HCT116 (cell line): ENCODE measurements at regions not wholly inside any gene's neighbourhood (a gene's known extent, or its start where the extent isn't known, plus 50 kb on each side); places are given as distances from the start of the nearest gene placed in this dataset.

ENCODE experiments used
- ATAC-seq: fragments of 200-7000 bp; cut with Tn5 transposase; 2 replicates; pipeline ENCODE4 v1.9.1; 2020; ENCODE audit warnings: mild to moderate bottlenecking, moderate library complexity
- BruUV-seq: library from RNA; stranded (reverse); fragments of 400-500 nt; replicated peaks from 2 replicates; lab custom pipeline; 2021; lab: Mats Ljungman, UMichigan
- CTCF ChIA-PET: fragments of 300-600 bp; sonication (Branson Sonifier 250); formaldehyde crosslinking; loops from one replicate; lab custom pipeline; 2021; ENCODE audit warnings: antibody characterized with exemption; lab: Charles Lee
- POLR2A ChIA-PET: fragments of 300-600, 350-600 bp; sonication (Branson Sonifier 250); formaldehyde crosslinking; loops from one replicate; lab custom pipeline; 2021; ENCODE audit warnings: antibody characterized with exemption; lab: Charles Lee
- RAD21 ChIA-PET, 2 experiments: fragments of 300-600 bp; sonication (Branson Sonifier 250); formaldehyde crosslinking; loops; one replicate each; lab custom pipeline; 2023; ENCODE audit warnings: low total read pairs in 2 of 2; ENCODE audit not compliant: uncharacterized antibody in 2 of 2, unreplicated experiment in 2 of 2, low non-redundant PET in 1 of 2; lab: Charles Lee
- DNase-seq: peaks from one replicate; pipeline ENCODE4 v3.0.0-alpha.2; 2010; ENCODE audit warnings: low read depth, low spot score
- H2AFZ ChIP-seq: fragments of 200-600 bp; shearing (Covaris generic), sonication (generic); 2 replicates; pipeline ENCODE4 v1.6.1; 2017; ENCODE audit warnings: low read depth, mixed run types, mixed read lengths, antibody characterized with exemption, low read length; ENCODE audit not compliant: poor library complexity, severe bottlenecking
- H3K27ac ChIP-seq: 2 replicates; pipeline ENCODE4 v1.5.1; 2012; ENCODE audit warnings: low read depth, low read length
- H3K27me3 ChIP-seq: fragments of 200-600 bp; sonication (generic); 2 replicates; pipeline ENCODE4 v1.6.1; 2016; ENCODE audit warnings: mixed run types, low read length, mixed read lengths; ENCODE audit not compliant: insufficient read depth
- H3K36me3 ChIP-seq, 2 experiments: fragments of 200-500 bp in 1 of 2; fragments of 200-600 bp in 1 of 2; sonication (Bioruptor generic) in 1 of 2; sonication (generic) in 1 of 2; 2 replicates each; pipeline versions ENCODE4 v1.5.1 to v1.6.1; 2014 to 2016; ENCODE audit warnings: low read length in 2 of 2, inconsistent platforms in 1 of 2, mixed read lengths in 1 of 2, mixed run types in 1 of 2; ENCODE audit not compliant: insufficient read depth in 2 of 2, control insufficient read depth in 1 of 2
- H3K4me1 ChIP-seq, 2 experiments: fragments of 200-600 bp in 1 of 2; sonication (generic) in 1 of 2; 2 replicates each; pipeline versions ENCODE4 v1.5.1 to v1.6.1; 2012 to 2017; ENCODE audit warnings: low read length in 2 of 2, inconsistent platforms in 1 of 2, mild to moderate bottlenecking in 1 of 2, mixed read lengths in 1 of 2, mixed run types in 1 of 2, moderate library complexity in 1 of 2; ENCODE audit not compliant: insufficient read depth in 2 of 2, control insufficient read depth in 1 of 2
- H3K4me2 ChIP-seq: fragments of 200-600 bp; sonication (generic); 2 replicates; pipeline ENCODE4 v1.6.1; 2017; ENCODE audit warnings: mixed run types, low read length, mixed read lengths
- H3K4me3 ChIP-seq, 2 experiments: fragments of 200-600 bp in 1 of 2; sonication (generic) in 1 of 2; replicated peaks in 1 of 2; 2 replicates each; pipeline ENCODE4 v1.5.1; 2011 to 2016; ENCODE audit warnings: low read length in 2 of 2, control low read depth in 1 of 2, low read depth in 1 of 2, mild to moderate bottlenecking in 1 of 2, mixed read lengths in 1 of 2, mixed run types in 1 of 2
- H3K79me2 ChIP-seq: fragments of 200-600 bp; sonication (generic); 2 replicates; pipeline ENCODE4 v1.6.1; 2017; ENCODE audit warnings: mild to moderate bottlenecking, mixed run types, low read length, moderate library complexity, mixed read lengths; ENCODE audit not compliant: insufficient read depth
- H3K9ac ChIP-seq: fragments of 200-600 bp; sonication (generic); 2 replicates; pipeline ENCODE4 v1.6.1; 2016; ENCODE audit warnings: low read length, mixed read lengths
- H3K9me2 ChIP-seq: fragments of 200-600 bp; sonication (generic), shearing (Covaris generic); 2 replicates; pipeline ENCODE4 v1.6.1; 2017; ENCODE audit warnings: mixed run types, mild to moderate bottlenecking, moderate library complexity; ENCODE audit not compliant: insufficient read depth
- H3K9me3 ChIP-seq, 2 experiments: fragments of 200-500 bp in 1 of 2; fragments of 200-600 bp in 1 of 2; sonication (Bioruptor generic) in 1 of 2; sonication (generic) in 1 of 2; 2 replicates each; pipeline ENCODE4 v1.6.1; 2014 to 2017; ENCODE audit warnings: low read length in 2 of 2, mixed read lengths in 2 of 2, inconsistent platforms in 1 of 2, low read depth in 1 of 2, mild to moderate bottlenecking in 1 of 2, mixed run types in 1 of 2, moderate library complexity in 1 of 2; ENCODE audit not compliant: control insufficient read depth in 1 of 2, insufficient read depth in 1 of 2
- H4K20me1 ChIP-seq: fragments of 200-600 bp; sonication (generic), shearing (Covaris generic); 2 replicates; pipeline ENCODE4 v1.6.1; 2017; ENCODE audit warnings: mixed run types, mild to moderate bottlenecking, moderate library complexity; ENCODE audit not compliant: insufficient read depth
- ATF3 ChIP-seq: IDR thresholded peaks from 2 replicates; pipeline ENCODE4 v1.6.1; 2012
- CBX3 ChIP-seq: IDR thresholded peaks from 2 replicates; pipeline ENCODE4 v1.6.1; 2012; ENCODE audit warnings: low read depth
- EGR1 ChIP-seq: IDR thresholded peaks from 2 replicates; pipeline ENCODE4 v1.6.1; 2012; ENCODE audit warnings: low read depth
- EZH2 ChIP-seq: fragments of 200-600 bp; sonication (generic); IDR thresholded peaks from 2 replicates; pipeline ENCODE4 v1.6.1; 2017; ENCODE audit warnings: antibody characterized with exemption, mixed run types
- EZH2phosphoT487 ChIP-seq: fragments of 200-600 bp; IDR thresholded peaks from 2 replicates; pipeline ENCODE4 v1.6.1; 2018; ENCODE audit warnings: antibody characterized with exemption, borderline replicate concordance
- FOSL1 ChIP-seq: IDR thresholded peaks from 2 replicates; pipeline ENCODE4 v1.6.1; 2012; ENCODE audit warnings: low read depth
- JUND ChIP-seq: IDR thresholded peaks from 2 replicates; pipeline ENCODE4 v1.6.1; 2012
- SIN3A ChIP-seq: IDR thresholded peaks from 2 replicates; pipeline ENCODE4 v1.6.1; 2012; ENCODE audit warnings: low read depth
- SRF ChIP-seq: IDR thresholded peaks from 2 replicates; pipeline ENCODE4 v1.6.1; 2012; ENCODE audit warnings: low read depth
- TCF7L2 ChIP-seq: IDR thresholded peaks from 2 replicates; pipeline ENCODE4 v1.7.0; 2011; ENCODE audit warnings: borderline replicate concordance, inconsistent platforms; ENCODE audit not compliant: insufficient read depth, insufficient read length; ENCODE audit errors: extremely low read depth
- YY1 ChIP-seq: IDR thresholded peaks from 2 replicates; pipeline ENCODE4 v1.6.1; 2011; ENCODE audit warnings: low read length, low read depth, moderate library complexity, mild to moderate bottlenecking; ENCODE audit not compliant: insufficient replicate concordance; ENCODE audit errors: extremely low read depth
- ZFX ChIP-seq: fragments of 450-650 bp; IDR thresholded peaks from 2 replicates; pipeline ENCODE4 v1.6.1; 2017
- ZNF274 ChIP-seq: fragments of 200-500 bp; sonication (Bioruptor generic); IDR thresholded peaks from 2 replicates; pipeline ENCODE4 v1.6.1; 2014; ENCODE audit warnings: mild to moderate bottlenecking, low read depth, low read length, inconsistent platforms
- intact Hi-C: fragments of 100-400 bp; cut with micrococcal nuclease; formaldehyde crosslinking; loops from 2 replicates; pipeline ENCODE4 v1.10.0; 2022
- TF ChIP-seq, protein P1 (sequence below), 3 experiments: fragments of 200-600 bp in 1 of 3; sonication (generic) in 1 of 3; IDR thresholded peaks in 2 of 3; conservative IDR thresholded peaks in 1 of 3; 2 replicates each; pipeline ENCODE4 v1.5.1; 2012 to 2017; ENCODE audit warnings: low read depth in 2 of 3, low read length in 2 of 3, antibody characterized with exemption in 1 of 3, borderline replicate concordance in 1 of 3, control low read depth in 1 of 3, mild to moderate bottlenecking in 1 of 3, mixed read lengths in 1 of 3, mixed run types in 1 of 3, moderate library complexity in 1 of 3; ENCODE audit not compliant: insufficient read depth in 1 of 3

DNA sequence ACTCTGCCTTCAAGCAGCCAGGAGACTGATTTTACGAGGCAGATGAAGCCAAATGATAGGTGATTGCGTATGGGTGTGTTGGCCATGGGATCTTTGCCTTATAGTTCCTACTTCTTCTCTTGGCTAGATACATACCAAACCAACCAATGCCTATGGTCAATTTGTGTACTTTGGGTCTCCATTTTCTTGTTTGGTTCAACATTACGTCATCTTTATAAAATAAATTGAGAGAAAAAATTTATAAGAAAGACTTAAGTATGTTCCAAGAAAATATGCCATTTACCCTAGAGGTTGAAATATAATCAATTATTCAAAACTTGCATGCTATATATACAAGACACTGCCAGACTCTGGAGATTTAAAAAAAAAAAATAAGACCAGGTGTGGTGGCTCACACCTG lies 150.9 kb downstream of the SP3 start:
- Histone ChIP-seq H3K36me3 (no peaks in the 10 kb centered on the region), H3K9me3 (no peaks in the 10 kb centered on the region), H3K4me1 (no peaks in the 10 kb centered on the region), H2AFZ (no peak overlapping the region), H4K20me1 (no peaks in the 10 kb centered on the region), H3K4me2 (no peak overlapping the region), H3K4me3 (no peak overlapping the region), H3K9ac (no peak overlapping the region), H3K27me3 (no peaks in the 10 kb centered on the region), H3K9me2 (no peaks in the 10 kb centered on the region), H3K79me2 (no peaks in the 10 kb centered on the region), H3K27ac (no peak overlapping the region)
- ATAC-seq (no peak), DNase-seq (no peak)
- ChIA-PET POLR2A (no interaction called here), RAD21 (no interaction called here), CTCF (no interaction called here)
- intact Hi-C loops = no loop called here
- BruUV-seq = no TSS peak
- TF ChIP-seq, protein P1, sequence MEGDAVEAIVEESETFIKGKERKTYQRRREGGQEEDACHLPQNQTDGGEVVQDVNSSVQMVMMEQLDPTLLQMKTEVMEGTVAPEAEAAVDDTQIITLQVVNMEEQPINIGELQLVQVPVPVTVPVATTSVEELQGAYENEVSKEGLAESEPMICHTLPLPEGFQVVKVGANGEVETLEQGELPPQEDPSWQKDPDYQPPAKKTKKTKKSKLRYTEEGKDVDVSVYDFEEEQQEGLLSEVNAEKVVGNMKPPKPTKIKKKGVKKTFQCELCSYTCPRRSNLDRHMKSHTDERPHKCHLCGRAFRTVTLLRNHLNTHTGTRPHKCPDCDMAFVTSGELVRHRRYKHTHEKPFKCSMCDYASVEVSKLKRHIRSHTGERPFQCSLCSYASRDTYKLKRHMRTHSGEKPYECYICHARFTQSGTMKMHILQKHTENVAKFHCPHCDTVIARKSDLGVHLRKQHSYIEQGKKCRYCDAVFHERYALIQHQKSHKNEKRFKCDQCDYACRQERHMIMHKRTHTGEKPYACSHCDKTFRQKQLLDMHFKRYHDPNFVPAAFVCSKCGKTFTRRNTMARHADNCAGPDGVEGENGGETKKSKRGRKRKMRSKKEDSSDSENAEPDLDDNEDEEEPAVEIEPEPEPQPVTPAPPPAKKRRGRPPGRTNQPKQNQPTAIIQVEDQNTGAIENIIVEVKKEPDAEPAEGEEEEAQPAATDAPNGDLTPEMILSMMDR (IDR thresholded peaks at IDR 0.05 in 2 of 3, conservative IDR thresholded peaks at IDR 0.05 in 1 of 3; ENCODE audit: borderline replicate concordance in 1 of 3, insufficient read depth in 1 of 3, low read depth in 2 of 3, low read length in 2 of 3) = no peak
- no peak for TF ChIP-seq SIN3A
- no peak for TF ChIP-seq FOSL1
- TF ChIP-seq EZH2 = no peak
- no peak for TF ChIP-seq JUND
- TF ChIP-seq SRF = no peak
- TF ChIP-seq TCF7L2 = no peak
- TF ChIP-seq CBX3 = no peak
- TF ChIP-seq EZH2phosphoT487 = no peak
- no peak for TF ChIP-seq ATF3
- TF ChIP-seq ZNF274 = no peak
- no peak for TF ChIP-seq YY1
- no peak for TF ChIP-seq ZFX
- no peak for TF ChIP-seq EGR1
